Lower leg skin (tissue), 4 donors: ENCODE measurements at regions not wholly inside any gene's neighbourhood (a gene's known extent, or its start where the extent isn't known, plus 50 kb on each side); places are given as distances from the start of the nearest gene placed in this dataset.
"Not testable (repeated sequence)": the region's sequence is repeated elsewhere in the genome, so short reads cannot be mapped to it uniquely, and the experiment has no call there.

Experiments used
- DNase-seq, 2 donors: peaks; one replicate each; pipeline ENCODE4 v3.0.0-alpha.2; 2019; ENCODE audit warnings: low spot score in 2 of 2
- H3K4me3 ChIP-seq: fragments of 200-600 bp; sonication (generic); 2 replicates; pipeline ENCODE4 v1.5.1; 2017; ENCODE audit warnings: mild to moderate bottlenecking, low read depth; ENCODE audit not compliant: poor library complexity, severe bottlenecking
- POLR2A ChIP-seq, 2 donors: fragments of 450-650 bp; IDR thresholded peaks; one replicate each; pipeline ENCODE4 v1.6.1; 2016 to 2017; ENCODE audit warnings: antibody characterized with exemption in 2 of 2, mild to moderate bottlenecking in 1 of 2, moderate library complexity in 1 of 2
- WGBS, 2 donors: methylation state at CpG; one replicate each; pipeline ENCODE4 v1.1.5; 2018; 5-methylcytosine and 5-hydroxymethylcytosine counted together
- intact Hi-C: fragments of 100-400 bp; cut with DNase I; formaldehyde crosslinking; loops from one replicate; pipeline ENCODE4 v1.15.0; 2023; ENCODE audit warnings: low total_unique reads
- TF ChIP-seq, protein P1 (sequence below), 3 donors: fragments of 450-650 bp; IDR thresholded peaks; one replicate each; pipeline ENCODE4 v1.5.1; 2016; ENCODE audit warnings: antibody characterized with exemption in 3 of 3, mild to moderate bottlenecking in 3 of 3, moderate library complexity in 2 of 3

DNA sequence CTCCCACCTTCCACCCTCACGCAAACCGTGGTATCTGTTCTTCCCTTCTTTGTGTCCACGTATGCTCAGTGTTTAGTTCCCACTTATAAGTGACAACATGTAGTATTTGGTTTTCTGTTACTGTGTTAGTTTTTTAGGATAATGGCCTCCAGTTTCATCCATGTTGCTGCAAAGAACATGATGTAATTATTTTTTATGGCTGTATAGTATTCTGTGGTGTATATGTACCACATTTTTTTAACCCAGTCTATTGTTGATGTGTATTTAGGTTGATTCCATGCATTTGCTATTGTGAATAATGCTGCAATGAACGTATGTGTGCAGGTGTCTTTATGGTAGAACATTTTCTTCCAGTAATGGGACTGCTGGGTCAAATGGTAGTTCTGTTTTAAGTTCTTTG, 228.1 kb downstream of the FBXO8 start:
- WGBS, 2 donors = 90% methylated on average over 4 of the region's 4 CpGs
- TF ChIP-seq, protein P1, sequence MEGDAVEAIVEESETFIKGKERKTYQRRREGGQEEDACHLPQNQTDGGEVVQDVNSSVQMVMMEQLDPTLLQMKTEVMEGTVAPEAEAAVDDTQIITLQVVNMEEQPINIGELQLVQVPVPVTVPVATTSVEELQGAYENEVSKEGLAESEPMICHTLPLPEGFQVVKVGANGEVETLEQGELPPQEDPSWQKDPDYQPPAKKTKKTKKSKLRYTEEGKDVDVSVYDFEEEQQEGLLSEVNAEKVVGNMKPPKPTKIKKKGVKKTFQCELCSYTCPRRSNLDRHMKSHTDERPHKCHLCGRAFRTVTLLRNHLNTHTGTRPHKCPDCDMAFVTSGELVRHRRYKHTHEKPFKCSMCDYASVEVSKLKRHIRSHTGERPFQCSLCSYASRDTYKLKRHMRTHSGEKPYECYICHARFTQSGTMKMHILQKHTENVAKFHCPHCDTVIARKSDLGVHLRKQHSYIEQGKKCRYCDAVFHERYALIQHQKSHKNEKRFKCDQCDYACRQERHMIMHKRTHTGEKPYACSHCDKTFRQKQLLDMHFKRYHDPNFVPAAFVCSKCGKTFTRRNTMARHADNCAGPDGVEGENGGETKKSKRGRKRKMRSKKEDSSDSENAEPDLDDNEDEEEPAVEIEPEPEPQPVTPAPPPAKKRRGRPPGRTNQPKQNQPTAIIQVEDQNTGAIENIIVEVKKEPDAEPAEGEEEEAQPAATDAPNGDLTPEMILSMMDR (IDR thresholded peaks at IDR 0.05) = no peak
- no peak for TF ChIP-seq POLR2A (IDR thresholded peaks at IDR 0.05)
- no peak overlapping the region for H3K4me3 ChIP-seq
- DNase-seq = no peak
- intact Hi-C loops = no loop called here

DNA sequence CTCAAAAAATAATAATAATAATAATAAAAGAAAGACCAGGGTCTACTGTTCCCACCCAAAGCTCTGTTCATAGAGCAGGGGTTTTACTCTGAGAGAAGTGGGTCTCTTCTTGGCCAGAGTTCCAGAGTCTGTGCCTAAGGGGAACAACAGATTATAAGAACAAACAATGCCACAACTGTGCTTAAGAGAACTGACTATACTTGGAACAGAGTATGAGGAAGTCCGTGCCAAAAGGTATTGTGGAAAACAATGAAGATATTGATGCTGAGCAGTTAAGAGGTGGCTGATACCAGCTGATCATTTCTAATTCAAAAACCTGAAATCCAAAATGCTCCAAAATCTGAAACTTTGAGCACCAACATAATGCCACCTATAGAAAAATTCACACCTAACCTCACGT, 229.6 kb downstream of the FBXO8 start:
- 66 to 77% methylated on average over 2 of the region's 2 CpGs for WGBS, 2 donors
- DNase-seq = no peak
- intact Hi-C loops = no loop called here

DNA sequence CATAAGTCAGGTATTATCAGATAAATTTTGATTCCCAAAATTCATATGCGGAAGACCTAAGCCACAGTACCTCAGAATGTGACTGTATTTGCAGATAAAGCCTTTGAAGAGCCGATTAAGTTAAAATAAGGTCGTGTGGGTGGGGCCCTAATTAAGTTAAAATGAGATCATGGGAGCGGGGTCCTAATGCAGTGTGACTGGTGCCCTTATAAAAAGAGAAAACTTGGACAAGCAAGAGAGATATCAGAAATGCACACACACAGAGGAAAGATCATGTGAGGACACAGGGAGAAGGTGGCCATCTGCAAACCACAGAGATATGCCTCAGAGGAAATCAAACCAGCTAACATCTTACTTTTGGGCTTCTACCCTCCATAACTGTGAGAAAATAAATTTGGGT, 236.1 kb downstream of the FBXO8 start:
- 56 to 59% methylated on average over 4 of the region's 4 CpGs for WGBS, 2 donors
- no peak for TF ChIP-seq POLR2A (IDR thresholded peaks at IDR 0.05)
- TF ChIP-seq, protein P1 (IDR thresholded peaks at IDR 0.05) = no peak
- no peak overlapping the region for H3K4me3 ChIP-seq
- intact Hi-C loops = no loop called here
- DNase-seq = no peak

More for the DNA sequence above, 229.6 kb downstream of the FBXO8 start:
- no peak for TF ChIP-seq POLR2A (IDR thresholded peaks at IDR 0.05)
- TF ChIP-seq, protein P1 (IDR thresholded peaks at IDR 0.05) = no peak
- H3K4me3 ChIP-seq = no peak overlapping the region

DNA sequence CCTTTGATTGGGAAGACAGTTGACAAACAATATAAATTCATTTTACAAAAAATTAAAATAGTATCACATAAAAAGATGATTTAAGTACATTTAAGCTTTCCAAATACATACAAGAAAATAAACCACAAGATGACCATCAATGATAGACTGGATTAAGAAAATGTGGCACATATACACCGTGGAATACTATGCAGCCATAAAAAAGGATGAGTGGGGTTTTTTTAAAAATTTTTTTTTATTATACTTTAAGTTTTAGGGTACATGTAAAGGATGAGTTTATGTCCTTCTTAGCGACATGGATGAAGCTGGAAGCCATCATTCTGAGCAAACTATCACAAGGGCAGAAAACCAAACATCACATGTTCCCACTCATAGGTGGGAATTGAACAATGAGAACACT, 237.6 kb downstream of the FBXO8 start:
- DNase-seq, intact Hi-C loops, H3K4me3 ChIP-seq: not testable (repeated sequence)
- 87 to 90% methylated on average over 2 of the region's 2 CpGs for WGBS, 2 donors

DNA sequence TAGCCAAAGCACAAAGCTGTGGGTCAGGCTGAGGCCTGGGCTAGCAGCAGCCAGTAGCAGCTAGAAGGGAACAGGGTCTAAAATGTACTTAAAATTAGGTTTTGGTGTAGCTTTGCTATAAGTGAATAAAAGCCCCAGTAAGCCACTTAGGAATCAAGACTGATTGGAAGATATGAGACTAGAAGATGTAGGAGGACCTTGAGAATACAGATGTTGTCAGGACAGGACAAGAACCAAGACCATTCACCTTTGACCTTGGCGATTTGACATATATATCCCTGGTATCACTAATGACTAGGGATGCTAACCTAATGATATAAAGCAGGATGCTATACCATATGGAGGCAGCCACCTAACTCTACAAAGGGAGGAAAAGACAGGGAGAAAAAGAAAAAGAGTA, 238.1 kb downstream of the FBXO8 start:
- WGBS, 2 donors = 88 to 94% methylated on average over 1 of the region's 1 CpG
- H3K4me3 ChIP-seq = no peak overlapping the region
- no peak for DNase-seq
- TF ChIP-seq, protein P1 (IDR thresholded peaks at IDR 0.05) = no peak
- TF ChIP-seq POLR2A (IDR thresholded peaks at IDR 0.05) = no peak
- intact Hi-C loops = no loop called here

DNA sequence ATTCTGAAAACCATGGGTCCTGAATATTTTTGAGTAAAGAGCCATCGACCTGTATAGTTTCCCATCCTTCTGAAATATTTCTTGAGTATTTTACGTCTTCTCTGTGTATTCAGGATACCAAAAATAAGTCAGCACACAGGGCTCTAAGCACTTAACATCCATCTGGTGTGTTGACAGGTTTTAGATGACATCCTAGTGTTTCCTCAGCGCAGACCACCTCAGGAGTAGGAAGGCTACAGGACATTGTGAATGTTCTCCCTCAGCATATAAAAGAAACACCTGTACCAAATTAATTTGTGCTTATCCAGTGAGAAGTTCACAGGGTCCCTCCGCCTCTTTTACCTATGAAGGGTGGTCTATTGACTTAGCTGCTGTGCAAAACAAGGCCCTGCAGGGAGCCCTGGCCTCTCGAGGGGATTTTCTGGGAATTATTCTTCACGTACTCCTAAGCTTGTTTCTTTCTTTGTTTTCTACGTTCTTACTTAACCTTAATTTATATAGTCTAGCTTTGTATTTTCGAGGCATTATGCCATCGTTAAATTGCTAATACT, 241.8 kb downstream of the FBXO8 start:
- 50 to 64% methylated on average over 9 of the region's 9 CpGs for WGBS, 2 donors
- DNase-seq = no peak
- TF ChIP-seq POLR2A (IDR thresholded peaks at IDR 0.05) = no peak
- TF ChIP-seq, protein P1 (IDR thresholded peaks at IDR 0.05) = no peak
- intact Hi-C loops = no loop called here
- no peak overlapping the region for H3K4me3 ChIP-seq
